Astrocyte of the spinal cord (primary cell): ENCODE measurements at regions not wholly inside any gene's neighbourhood (a gene's known extent, or its start where the extent isn't known, plus 50 kb on each side); places are given as distances from the start of the nearest gene placed in this dataset.

Source experiments
- DNase-seq: peaks from one replicate; pipeline ENCODE4 v3.0.0; 2011; ENCODE audit warnings: low read depth, low spot score
- H3K4me3 ChIP-seq: 2 replicates; pipeline ENCODE4 v1.5.1; 2011; ENCODE audit warnings: low read depth, mild to moderate bottlenecking, low read length, moderate library complexity
- in situ Hi-C: cut with HindIII; loops from 2 replicates; pipeline ENCODE4 v1.10.0; 2017; ENCODE audit warnings: low sequenced_read_pairs
- TF ChIP-seq, protein P1 (sequence below): IDR thresholded peaks from 2 replicates; pipeline ENCODE4 v1.5.1; 2012; ENCODE audit warnings: low read depth, mild to moderate bottlenecking, low read length, inconsistent platforms

DNA sequence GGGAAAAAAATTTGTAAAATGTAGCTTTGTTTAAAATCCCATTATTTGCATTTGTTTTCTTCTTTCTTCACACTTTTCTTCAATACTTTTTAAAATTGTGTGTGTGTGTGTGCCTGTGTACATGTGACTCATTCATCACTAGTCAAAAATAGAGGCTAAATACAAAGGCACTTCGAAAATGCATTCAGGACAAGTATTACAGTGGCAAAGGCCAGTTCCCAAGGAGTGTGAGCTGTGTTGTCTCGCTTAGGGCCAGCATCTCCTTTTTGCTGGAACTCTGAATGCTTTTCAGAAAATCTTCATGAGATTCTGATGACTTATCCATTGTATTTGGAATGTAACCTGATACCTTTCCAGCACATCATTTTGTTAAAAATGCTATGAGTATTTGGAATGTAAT, 288.5 kb upstream of the CNR1 start:
- in situ Hi-C loops: no loop called here
- DNase-seq: peak; percentile 12
- TF ChIP-seq, protein P1, sequence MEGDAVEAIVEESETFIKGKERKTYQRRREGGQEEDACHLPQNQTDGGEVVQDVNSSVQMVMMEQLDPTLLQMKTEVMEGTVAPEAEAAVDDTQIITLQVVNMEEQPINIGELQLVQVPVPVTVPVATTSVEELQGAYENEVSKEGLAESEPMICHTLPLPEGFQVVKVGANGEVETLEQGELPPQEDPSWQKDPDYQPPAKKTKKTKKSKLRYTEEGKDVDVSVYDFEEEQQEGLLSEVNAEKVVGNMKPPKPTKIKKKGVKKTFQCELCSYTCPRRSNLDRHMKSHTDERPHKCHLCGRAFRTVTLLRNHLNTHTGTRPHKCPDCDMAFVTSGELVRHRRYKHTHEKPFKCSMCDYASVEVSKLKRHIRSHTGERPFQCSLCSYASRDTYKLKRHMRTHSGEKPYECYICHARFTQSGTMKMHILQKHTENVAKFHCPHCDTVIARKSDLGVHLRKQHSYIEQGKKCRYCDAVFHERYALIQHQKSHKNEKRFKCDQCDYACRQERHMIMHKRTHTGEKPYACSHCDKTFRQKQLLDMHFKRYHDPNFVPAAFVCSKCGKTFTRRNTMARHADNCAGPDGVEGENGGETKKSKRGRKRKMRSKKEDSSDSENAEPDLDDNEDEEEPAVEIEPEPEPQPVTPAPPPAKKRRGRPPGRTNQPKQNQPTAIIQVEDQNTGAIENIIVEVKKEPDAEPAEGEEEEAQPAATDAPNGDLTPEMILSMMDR: no peak
- no peak overlapping the region for H3K4me3 ChIP-seq

GRCh38 chr6:88449770-88450169, 283.6 kb upstream of the CNR1 start:
- H3K4me3 ChIP-seq: no peak overlapping the region
- in situ Hi-C loops: no loop called here
- TF ChIP-seq, protein P1: no peak
- DNase-seq: no peak

- H3K4me3 ChIP-seq: no peak overlapping the region
- no peak for DNase-seq
- in situ Hi-C loops: no loop called here
- TF ChIP-seq, protein P1: no peak
Observed at GRCh38 chr6:88445188-88445965, 279.2 kb upstream of the CNR1 start.

GRCh38 chr6:88443554-88443953, 277.4 kb upstream of the CNR1 start:
- no peak for DNase-seq
- H3K4me3 ChIP-seq: no peak overlapping the region
- TF ChIP-seq, protein P1: no peak
- in situ Hi-C loops: no loop called here

DNA sequence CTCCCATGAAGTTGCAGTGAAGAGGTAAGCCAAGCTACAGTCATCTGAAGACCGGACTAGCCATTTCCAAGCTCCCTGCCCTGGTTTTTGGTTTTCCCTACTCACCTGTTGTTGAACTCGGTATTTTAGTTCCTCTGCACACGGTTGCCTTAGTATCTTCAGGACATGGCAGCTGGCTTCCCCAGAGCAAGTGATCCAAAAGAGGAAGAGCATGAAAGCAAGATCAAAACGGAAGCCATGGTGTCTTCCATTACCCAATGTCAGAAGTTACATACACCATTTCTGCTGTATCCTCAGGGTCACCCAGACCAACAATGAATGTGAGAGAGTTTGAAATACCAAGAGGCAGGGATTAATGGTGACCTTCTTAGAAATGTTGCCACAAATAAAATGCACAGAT, 276.6 kb upstream of the CNR1 start:
- TF ChIP-seq, protein P1: no peak
- no peak for DNase-seq
- in situ Hi-C loops: no loop called here
- no peak overlapping the region for H3K4me3 ChIP-seq

GRCh38 chr6:88441346-88441745, 275.2 kb upstream of the CNR1 start:
- in situ Hi-C loops: no loop called here
- no peak overlapping the region for H3K4me3 ChIP-seq
- TF ChIP-seq, protein P1: no peak
- no peak for DNase-seq
